ENCODE measurements at regions not wholly inside any gene's neighbourhood (a gene's known extent, or its start where the extent isn't known, plus 50 kb on each side); places are given as distances from the start of the nearest gene placed in this dataset.

DNA sequence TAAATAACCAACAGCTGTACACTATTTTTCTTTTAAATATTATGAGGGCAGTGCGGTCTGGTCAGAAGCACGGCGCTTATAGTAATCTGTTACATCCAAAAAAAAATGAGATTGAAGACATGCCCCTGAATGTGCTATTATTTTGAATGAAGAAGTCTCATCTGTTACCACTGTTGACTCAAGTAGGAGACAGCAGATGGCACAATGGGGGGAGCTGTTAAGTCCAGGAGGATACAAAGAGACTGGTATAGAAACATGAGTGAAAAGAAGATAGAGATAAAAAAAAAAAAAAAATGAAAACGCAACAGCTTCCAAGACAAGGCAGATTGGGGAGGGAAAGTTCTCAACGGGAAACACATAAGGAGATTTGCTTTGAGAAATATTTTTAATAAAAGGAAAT lies 425.5 kb upstream of the PKDCC start:
- TF ChIP-seq, protein P1, sequence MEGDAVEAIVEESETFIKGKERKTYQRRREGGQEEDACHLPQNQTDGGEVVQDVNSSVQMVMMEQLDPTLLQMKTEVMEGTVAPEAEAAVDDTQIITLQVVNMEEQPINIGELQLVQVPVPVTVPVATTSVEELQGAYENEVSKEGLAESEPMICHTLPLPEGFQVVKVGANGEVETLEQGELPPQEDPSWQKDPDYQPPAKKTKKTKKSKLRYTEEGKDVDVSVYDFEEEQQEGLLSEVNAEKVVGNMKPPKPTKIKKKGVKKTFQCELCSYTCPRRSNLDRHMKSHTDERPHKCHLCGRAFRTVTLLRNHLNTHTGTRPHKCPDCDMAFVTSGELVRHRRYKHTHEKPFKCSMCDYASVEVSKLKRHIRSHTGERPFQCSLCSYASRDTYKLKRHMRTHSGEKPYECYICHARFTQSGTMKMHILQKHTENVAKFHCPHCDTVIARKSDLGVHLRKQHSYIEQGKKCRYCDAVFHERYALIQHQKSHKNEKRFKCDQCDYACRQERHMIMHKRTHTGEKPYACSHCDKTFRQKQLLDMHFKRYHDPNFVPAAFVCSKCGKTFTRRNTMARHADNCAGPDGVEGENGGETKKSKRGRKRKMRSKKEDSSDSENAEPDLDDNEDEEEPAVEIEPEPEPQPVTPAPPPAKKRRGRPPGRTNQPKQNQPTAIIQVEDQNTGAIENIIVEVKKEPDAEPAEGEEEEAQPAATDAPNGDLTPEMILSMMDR (IDR thresholded peaks at IDR 0.05): no peak
- TF ChIP-seq EZH2 (IDR thresholded peaks at IDR 0.05) (no peak), EZH2phosphoT487 (IDR thresholded peaks at IDR 0.05) (no peak)

All from neural progenitor cell (in vitro differentiated cells).